ENCODE measurements at regions not wholly inside any gene's neighbourhood (a gene's known extent, or its start where the extent isn't known, plus 50 kb on each side); places are given as distances from the start of the nearest gene placed in this dataset.
"Not testable (repeated sequence)": the region's sequence is repeated elsewhere in the genome, so short reads cannot be mapped to it uniquely, and the experiment has no call there.

- DNase-seq (ENCODE audit: low read depth, low spot score) = no peak
These were observed 387.8 kb downstream of the FLRT2 start for GRCh38 chr14:85917716-85918115.

DNA sequence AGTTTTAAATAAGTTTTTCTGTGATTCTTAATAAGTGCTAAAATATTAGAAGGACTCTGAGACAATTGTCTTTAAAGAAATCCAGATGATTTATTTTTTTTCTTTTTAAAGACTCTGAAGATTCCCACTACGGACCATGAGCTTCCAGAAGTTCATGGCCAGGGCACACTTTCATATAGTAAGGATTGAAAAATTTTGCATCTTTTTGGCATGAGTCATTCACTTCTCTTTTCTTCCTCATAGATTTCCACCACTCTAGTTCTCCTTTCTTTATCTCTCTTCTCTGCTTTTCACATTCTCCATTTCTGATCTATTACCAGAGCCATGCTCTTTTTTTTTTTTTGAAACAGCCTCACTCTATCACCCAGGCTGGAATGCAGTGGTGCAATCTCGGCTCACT lies 385.8 kb downstream of the FLRT2 start:
- DNase-seq (ENCODE audit: low read depth, low spot score) = no peak

GRCh38 chr14:85912141-85912540 lies 382.2 kb downstream of the FLRT2 start:
- no peak for DNase-seq (ENCODE audit: low read depth, low spot score)

DNA sequence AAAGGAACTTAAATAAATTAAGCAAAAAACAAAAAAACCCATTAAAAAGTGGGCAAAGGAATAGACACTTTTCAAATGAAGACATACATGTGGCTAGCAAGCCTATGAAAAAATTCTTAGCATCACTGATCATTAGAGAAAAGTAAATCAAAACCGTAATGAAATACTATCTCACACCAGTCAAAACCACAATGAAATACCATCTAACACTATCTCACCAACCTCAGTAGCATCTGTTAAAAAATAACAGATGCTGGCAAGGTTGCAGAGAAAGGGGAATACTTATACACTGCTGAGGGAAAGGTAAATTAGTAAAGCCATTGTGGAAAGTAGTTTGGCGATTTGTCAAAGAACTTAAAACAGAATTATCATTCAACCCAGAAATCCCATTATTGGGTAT lies 381.1 kb downstream of the FLRT2 start:
- no peak for DNase-seq (ENCODE audit: low read depth, low spot score)

GRCh38 chr14:85909581-85909980 lies 379.6 kb downstream of the FLRT2 start:
- DNase-seq (ENCODE audit: low read depth, low spot score) = no peak

DNA sequence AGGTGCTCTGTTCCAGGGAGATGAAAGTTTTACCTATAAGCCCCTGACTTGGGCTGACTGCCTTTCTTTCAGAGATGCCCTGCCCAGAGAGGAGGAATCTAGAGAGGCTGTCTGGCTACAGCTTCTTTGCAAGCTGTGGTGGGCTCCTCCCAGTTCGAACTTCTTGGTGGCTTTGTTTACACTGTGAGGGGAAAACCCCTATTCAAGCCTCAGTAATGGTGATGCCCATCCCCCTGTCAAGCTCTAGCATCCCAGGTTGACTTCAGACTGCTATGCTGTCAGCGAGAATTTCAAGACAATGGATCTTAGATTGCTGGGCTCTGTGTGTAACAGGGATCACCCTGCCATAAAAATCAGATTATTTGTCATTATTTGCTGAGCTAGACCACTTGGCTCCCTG lies 377.6 kb downstream of the FLRT2 start:
- DNase-seq (ENCODE audit: low read depth, low spot score) = no peak

DNA sequence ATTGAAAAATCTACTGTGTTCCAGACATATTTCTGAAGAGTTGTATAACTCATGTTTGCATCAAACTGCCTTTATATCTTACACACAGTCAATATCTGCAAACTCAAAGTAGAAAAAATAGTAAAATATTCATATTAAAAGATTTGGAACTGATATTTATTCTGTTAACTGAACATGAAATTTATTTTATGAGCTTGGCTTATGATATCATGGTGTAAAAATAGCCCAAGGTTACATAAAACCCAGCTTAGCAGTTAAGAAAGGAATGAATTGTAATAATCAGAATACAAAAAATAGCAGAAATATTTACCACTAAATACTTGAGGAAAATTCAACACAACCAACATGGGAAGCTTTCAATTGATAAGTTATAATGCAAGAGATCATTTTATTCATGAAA lies 367.9 kb downstream of the FLRT2 start:
- no peak for DNase-seq (ENCODE audit: low read depth, low spot score)

DNA sequence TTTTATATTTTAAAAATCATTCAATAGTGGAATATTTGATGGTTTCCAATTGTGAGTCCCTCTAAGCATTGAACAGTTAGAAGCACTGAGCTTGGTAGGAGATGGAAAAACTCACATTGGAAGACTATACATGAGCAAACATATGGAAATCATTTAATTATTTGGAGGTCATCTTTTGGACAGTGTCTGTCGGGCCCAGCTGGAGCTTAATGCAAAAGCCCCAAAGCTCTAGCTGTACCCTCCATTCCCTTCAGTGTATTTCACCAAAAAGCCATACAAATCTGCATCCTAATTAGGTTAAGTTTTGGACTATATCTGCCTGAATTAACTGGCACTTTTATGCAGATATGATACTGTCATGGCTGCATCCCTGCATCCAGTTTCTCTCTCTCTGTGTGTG lies 365.7 kb downstream of the FLRT2 start:
- DNase-seq (ENCODE audit: low read depth, low spot score) = no peak

DNA sequence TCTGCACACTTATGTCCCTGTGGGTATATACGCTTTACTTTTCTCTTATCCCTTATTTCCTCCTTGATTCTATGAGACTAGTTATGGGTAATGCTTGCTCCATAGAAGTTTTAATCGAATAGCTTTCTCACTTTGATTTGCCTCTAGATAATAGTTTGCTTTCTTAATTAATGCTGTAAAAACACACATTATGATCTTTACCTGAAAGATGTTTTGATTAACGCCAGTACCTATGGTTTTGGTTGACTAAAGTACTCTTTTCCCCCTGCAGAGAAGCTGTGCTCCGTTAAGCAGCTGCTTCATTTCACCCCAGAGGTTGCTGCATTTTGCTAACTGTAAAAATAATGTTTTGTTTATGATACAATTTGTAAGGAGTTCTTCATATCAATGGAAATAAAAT lies 362.3 kb downstream of the FLRT2 start:
- no peak for DNase-seq (ENCODE audit: low read depth, low spot score)

DNA sequence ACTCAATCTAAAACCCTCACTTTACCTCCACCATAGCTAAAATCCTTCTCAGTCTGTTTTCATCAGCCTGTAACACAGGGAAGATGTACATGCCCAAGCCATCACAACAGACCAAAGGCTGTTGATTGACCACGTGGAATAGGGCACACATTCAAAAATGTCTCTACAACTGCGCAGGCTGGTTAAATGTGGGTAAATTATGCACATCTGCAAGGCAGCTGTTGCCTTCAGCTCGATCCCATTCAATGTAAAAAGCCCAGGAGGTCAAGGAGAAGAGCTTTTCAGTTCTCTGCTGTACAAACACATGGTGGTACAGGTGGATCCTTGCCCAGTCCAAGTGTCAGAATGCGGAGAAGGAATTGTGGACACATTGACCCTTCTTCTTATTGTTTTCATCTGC lies 354.0 kb downstream of the FLRT2 start:
- DNase-seq (ENCODE audit: low read depth, low spot score) = no peak

DNA sequence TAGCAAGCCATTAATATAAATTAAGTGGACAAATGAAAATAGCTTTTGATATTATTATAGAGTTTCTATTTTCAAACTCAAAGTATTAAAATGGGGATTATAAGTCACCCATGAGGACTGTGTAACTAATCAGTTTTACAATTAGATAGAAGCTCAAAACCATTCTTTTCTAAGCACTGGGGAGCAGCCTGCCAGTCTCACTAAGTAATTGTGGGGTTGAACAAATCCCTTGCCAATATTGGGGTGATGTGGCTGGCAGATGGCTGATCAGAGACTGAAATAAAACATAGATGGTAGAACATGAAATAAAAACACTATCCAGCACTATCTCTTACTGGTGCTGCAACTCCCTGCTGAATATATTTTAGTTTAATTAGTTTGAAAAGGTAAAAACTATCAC lies 353.2 kb downstream of the FLRT2 start:
- DNase-seq (ENCODE audit: low read depth, low spot score) = no peak

GRCh38 chr14:85881935-85882334 lies 352.0 kb downstream of the FLRT2 start:
- DNase-seq (ENCODE audit: low read depth, low spot score) = no peak

DNA sequence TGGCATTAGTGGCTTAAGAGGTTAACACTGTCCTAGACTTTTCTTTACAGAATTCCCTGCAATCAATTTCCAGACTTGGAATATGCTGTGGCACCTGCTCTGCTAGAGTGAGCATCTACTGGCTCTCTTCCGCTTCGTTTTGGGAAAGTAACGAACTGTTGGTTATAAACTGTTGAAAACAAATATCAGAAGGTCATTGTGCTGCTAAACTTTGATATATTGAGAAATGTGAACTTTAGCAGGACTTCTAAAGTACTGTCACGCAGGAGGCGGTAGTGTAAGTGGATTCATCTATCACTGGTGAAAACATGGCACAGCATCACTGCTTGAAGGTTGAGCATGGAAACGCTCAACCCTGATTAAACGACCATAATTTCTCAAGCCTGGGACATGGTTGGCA lies 348.9 kb downstream of the FLRT2 start:
- DNase-seq (ENCODE audit: low read depth, low spot score) = no peak

- DNase-seq (ENCODE audit: low read depth, low spot score) = no peak
These were observed 343.1 kb downstream of the FLRT2 start for GRCh38 chr14:85873006-85873405.

GRCh38 chr14:85867450-85867849 lies 337.5 kb downstream of the FLRT2 start:
- DNase-seq (ENCODE audit: low read depth, low spot score) = no peak

DNA sequence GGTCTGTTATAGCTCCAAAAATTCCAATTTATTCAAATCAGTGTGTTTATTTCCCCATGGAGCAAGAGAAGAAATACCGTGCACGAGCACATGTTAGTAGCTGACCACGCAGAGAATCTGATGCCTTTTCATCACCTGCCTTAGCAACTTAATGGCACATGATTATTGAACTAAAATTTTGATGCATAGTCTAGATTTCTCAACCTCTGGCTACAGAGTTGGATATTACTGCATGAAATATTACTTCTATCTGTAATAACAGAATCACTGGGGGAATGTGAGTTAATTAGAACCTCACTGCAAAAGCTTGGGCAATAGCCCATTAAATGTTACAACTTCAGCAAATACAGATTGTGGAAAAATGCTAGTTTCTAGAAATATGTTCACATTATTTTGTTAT lies 335.8 kb downstream of the FLRT2 start:
- DNase-seq (ENCODE audit: low read depth, low spot score) = no peak

- DNase-seq (ENCODE audit: low read depth, low spot score) = no peak
These were observed 328.7 kb downstream of the FLRT2 start for GRCh38 chr14:85858634-85859033.

- no peak for DNase-seq (ENCODE audit: low read depth, low spot score)
These were observed 326.5 kb downstream of the FLRT2 start for GRCh38 chr14:85856430-85856829.

DNA sequence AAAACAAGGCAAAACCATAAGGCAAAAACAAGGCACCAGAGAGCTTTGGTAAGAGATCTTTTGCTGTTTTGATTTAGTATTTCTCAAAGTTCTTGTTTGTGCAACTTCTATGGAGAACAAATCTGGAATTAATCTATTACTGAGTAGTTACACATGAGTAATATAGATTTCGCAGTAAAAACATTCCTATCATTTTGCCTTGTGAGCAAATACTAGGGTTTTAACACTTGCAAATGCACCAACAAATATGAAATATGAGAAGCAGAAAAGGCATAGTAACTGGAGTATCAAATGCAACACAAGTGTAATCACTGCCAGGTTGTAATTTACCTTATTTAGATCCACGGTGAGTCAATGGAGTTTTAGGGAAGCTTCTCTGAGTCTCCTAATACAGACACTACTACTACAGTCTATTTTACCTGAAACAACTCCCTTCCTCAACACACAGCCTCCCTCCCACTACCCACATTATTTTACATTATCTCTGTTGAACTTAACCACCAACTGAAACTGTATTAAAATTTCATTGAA lies 324.1 kb downstream of the FLRT2 start:
- DNase-seq (ENCODE audit: low read depth, low spot score) = no peak

GRCh38 chr14:85852906-85853305 lies 323.0 kb downstream of the FLRT2 start:
- no peak for DNase-seq (ENCODE audit: low read depth, low spot score)

GRCh38 chr14:85852123-85852522 lies 322.2 kb downstream of the FLRT2 start:
- not testable (repeated sequence) for DNase-seq (ENCODE audit: low read depth, low spot score)

GRCh38 chr14:85830549-85830948 lies 300.6 kb downstream of the FLRT2 start:
- not testable (repeated sequence) for DNase-seq (ENCODE audit: low read depth, low spot score)

GRCh38 chr14:85829601-85830000 lies 299.7 kb downstream of the FLRT2 start:
- not testable (repeated sequence) for DNase-seq (ENCODE audit: low read depth, low spot score)

DNA sequence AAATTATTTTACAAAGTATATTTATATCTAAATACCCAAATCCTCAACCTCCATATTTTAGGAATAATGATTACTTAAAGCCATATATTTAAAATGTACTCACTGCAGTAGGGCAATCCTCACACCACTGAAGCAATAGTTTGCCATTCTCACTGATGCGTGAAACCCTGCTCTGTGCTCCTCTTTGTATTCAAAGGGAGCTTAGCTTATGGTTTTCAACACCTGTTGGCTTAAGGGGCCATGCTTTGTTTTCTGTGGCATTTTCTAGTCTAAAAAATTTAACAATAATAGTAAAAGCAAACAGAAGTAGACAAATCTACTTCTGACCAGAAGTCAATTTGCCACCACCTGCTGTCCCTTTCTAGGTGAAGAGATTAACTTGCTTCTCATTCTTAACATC lies 294.6 kb downstream of the FLRT2 start:
- no peak for DNase-seq (ENCODE audit: low read depth, low spot score)

- no peak for DNase-seq (ENCODE audit: low read depth, low spot score)
These were observed 292.3 kb downstream of the FLRT2 start for GRCh38 chr14:85822236-85822635.

Measured in astrocyte of the hippocampus (primary cell).